ENCODE measurements at regions not wholly inside any gene's neighbourhood (a gene's known extent, or its start where the extent isn't known, plus 50 kb on each side); places are given as distances from the start of the nearest gene placed in this dataset.

- no peaks in the 10 kb centered on the region for H3K27me3 ChIP-seq
- no peaks in the 10 kb centered on the region for H3K36me3 ChIP-seq
- WGBS, 2 donors: 51 to 81% methylated on average over 2 of the region's 2 CpGs
- no peaks in the 10 kb centered on the region for H3K9me3 ChIP-seq
- TF ChIP-seq POLR2A (IDR thresholded peaks at IDR 0.05) (no peak), CTCF (IDR thresholded peaks at IDR 0.05) (no peak)
- no peak overlapping the region for H3K4me3 ChIP-seq
- intact Hi-C loops (cut with DNase I): no loop called here
- no peak for DNase-seq
- no peak overlapping the region for H3K27ac ChIP-seq
- H3K4me1 ChIP-seq: no peaks in the 10 kb centered on the region
Measured at GRCh38 chr2:34912084-34912483, 1313.0 kb upstream of the FAM98A start.

- Histone ChIP-seq H3K36me3 (no peaks in the 10 kb centered on the region), H3K27ac (no peak overlapping the region), H3K9me3 (no peaks in the 10 kb centered on the region), H3K4me3 (no peak overlapping the region), H3K4me1 (peaks cover 0 to under 1% (median 0%) of the 10 kb centered on the region in 3 donors), H3K27me3 (no peaks in the 10 kb centered on the region)
- WGBS, 2 donors: 45 to 47% methylated on average over 4 of the region's 4 CpGs
- TF ChIP-seq CTCF (IDR thresholded peaks at IDR 0.05) (no peak), POLR2A (IDR thresholded peaks at IDR 0.05) (no peak)
- intact Hi-C loops (cut with DNase I): no loop called here
- DNase-seq: no peak
Measured at GRCh38 chr2:34909992-34910705, 1311.0 kb upstream of the FAM98A start.

GRCh38 chr2:34907812-34908211 lies 1308.7 kb upstream of the FAM98A start:
- Histone ChIP-seq H3K4me3 (no peak overlapping the region), H3K27me3 (no peaks in the 10 kb centered on the region), H3K9me3 (no peaks in the 10 kb centered on the region), H3K4me1 (peaks cover 0 to 5% (median 0%) of the 10 kb centered on the region in 3 donors), H3K27ac (no peak overlapping the region), H3K36me3 (no peaks in the 10 kb centered on the region)
- WGBS, 2 donors: 87 to 93% methylated on average over 3 of the region's 3 CpGs
- TF ChIP-seq POLR2A (IDR thresholded peaks at IDR 0.05) (no peak), CTCF (IDR thresholded peaks at IDR 0.05) (no peak)
- no peak for DNase-seq
- intact Hi-C loops (cut with DNase I): no loop called here

GRCh38 chr2:34901739-34902138 lies 1302.6 kb upstream of the FAM98A start:
- no peak overlapping the region for H3K4me3 ChIP-seq
- DNase-seq: no peak
- H3K4me1 ChIP-seq: peaks cover 0 to 5% (median 0%) of the 10 kb centered on the region in 3 donors
- no peak overlapping the region for H3K27ac ChIP-seq
- no peaks in the 10 kb centered on the region for H3K36me3 ChIP-seq
- intact Hi-C loops (cut with DNase I): no loop called here
- H3K9me3 ChIP-seq: no peaks in the 10 kb centered on the region
- WGBS, 2 donors: 52 to 69% methylated on average over 2 of the region's 2 CpGs
- H3K27me3 ChIP-seq: no peaks in the 10 kb centered on the region
- no peak for TF ChIP-seq POLR2A (IDR thresholded peaks at IDR 0.05)
- no peak for TF ChIP-seq CTCF (IDR thresholded peaks at IDR 0.05)

GRCh38 chr2:34899079-34899478 lies 1300.0 kb upstream of the FAM98A start:
- Histone ChIP-seq H3K9me3 (no peaks in the 10 kb centered on the region), H3K27me3 (no peaks in the 10 kb centered on the region), H3K4me1 (no peaks in the 10 kb centered on the region), H3K27ac (no peak overlapping the region), H3K4me3 (no peak overlapping the region), H3K36me3 (no peaks in the 10 kb centered on the region)
- TF ChIP-seq CTCF (IDR thresholded peaks at IDR 0.05) (no peak), POLR2A (IDR thresholded peaks at IDR 0.05) (no peak)
- intact Hi-C loops (cut with DNase I): no loop called here
- DNase-seq: no peak
